ENCODE measurements at regions not wholly inside any gene's neighbourhood (a gene's known extent, or its start where the extent isn't known, plus 50 kb on each side); places are given as distances from the start of the nearest gene placed in this dataset.

- DNase-seq (ENCODE audit: low read depth) (no peak), FAIRE-seq (no peak)
- no peak for TF ChIP-seq CTCF (IDR thresholded peaks at IDR 0.05; ENCODE audit: insufficient read depth, low read length, severe bottlenecking)
- H3K27me3 ChIP-seq (ENCODE audit: control insufficient read depth, insufficient read depth, low read length) = peaks cover 2% of the 10 kb centered on the region
- no peaks in the 10 kb centered on the region for H3K36me3 ChIP-seq (ENCODE audit: control insufficient read depth, insufficient read depth, low read length)
- H3K4me3 ChIP-seq (ENCODE audit: low read depth, low read length) = no peak overlapping the region
Observed at GRCh38 chr1:60865166-60865565, 217.2 kb upstream of the NFIA start.

GRCh38 chr1:60864722-60865121 is 217.6 kb upstream of the NFIA start:
- DNase-seq (ENCODE audit: low read depth) = no peak
- no peak for FAIRE-seq
- H3K27me3 ChIP-seq (ENCODE audit: control insufficient read depth, insufficient read depth, low read length) = peaks cover 2% of the 10 kb centered on the region
- no peak for TF ChIP-seq CTCF (IDR thresholded peaks at IDR 0.05; ENCODE audit: insufficient read depth, low read length, severe bottlenecking)
- H3K36me3 ChIP-seq (ENCODE audit: control insufficient read depth, insufficient read depth, low read length) = no peaks in the 10 kb centered on the region
- H3K4me3 ChIP-seq (ENCODE audit: low read depth, low read length) = no peak overlapping the region

GRCh38 chr1:60863131-60863530 is 219.2 kb upstream of the NFIA start:
- no peak for FAIRE-seq
- TF ChIP-seq CTCF (IDR thresholded peaks at IDR 0.05; ENCODE audit: insufficient read depth, low read length, severe bottlenecking) = no peak

GRCh38 chr1:60861961-60862567 is 220.3 kb upstream of the NFIA start:
- H3K27me3 ChIP-seq (ENCODE audit: control insufficient read depth, insufficient read depth, low read length) = peaks cover 2% of the 10 kb centered on the region
- H3K4me3 ChIP-seq (ENCODE audit: low read depth, low read length) = no peak overlapping the region
- FAIRE-seq (peak; percentile 40), DNase-seq (ENCODE audit: low read depth) (no peak)
- H3K36me3 ChIP-seq (ENCODE audit: control insufficient read depth, insufficient read depth, low read length) = no peaks in the 10 kb centered on the region
- TF ChIP-seq CTCF (IDR thresholded peaks at IDR 0.05; ENCODE audit: insufficient read depth, low read length, severe bottlenecking) = no peak

More at GRCh38 chr1:60863131-60863530, 219.2 kb upstream of the NFIA start:
- H3K27me3 ChIP-seq (ENCODE audit: control insufficient read depth, insufficient read depth, low read length) = peaks cover 2% of the 10 kb centered on the region
- H3K36me3 ChIP-seq (ENCODE audit: control insufficient read depth, insufficient read depth, low read length) = no peaks in the 10 kb centered on the region
- no peak for DNase-seq (ENCODE audit: low read depth)
- no peak overlapping the region for H3K4me3 ChIP-seq (ENCODE audit: low read depth, low read length)

GRCh38 chr1:60859111-60859510 is 223.2 kb upstream of the NFIA start:
- H3K4me3 ChIP-seq (ENCODE audit: low read depth, low read length) = no peak overlapping the region
- H3K27me3 ChIP-seq (ENCODE audit: control insufficient read depth, insufficient read depth, low read length) = peaks cover 2% of the 10 kb centered on the region
- no peaks in the 10 kb centered on the region for H3K36me3 ChIP-seq (ENCODE audit: control insufficient read depth, insufficient read depth, low read length)
- FAIRE-seq (no peak), DNase-seq (ENCODE audit: low read depth) (no peak)
- no peak for TF ChIP-seq CTCF (IDR thresholded peaks at IDR 0.05; ENCODE audit: insufficient read depth, low read length, severe bottlenecking)

GRCh38 chr1:60857851-60858250 is 224.5 kb upstream of the NFIA start:
- H3K27me3 ChIP-seq (ENCODE audit: control insufficient read depth, insufficient read depth, low read length) = peaks cover 2% of the 10 kb centered on the region
- DNase-seq (ENCODE audit: low read depth) (no peak), FAIRE-seq (no peak)
- no peak for TF ChIP-seq CTCF (IDR thresholded peaks at IDR 0.05; ENCODE audit: insufficient read depth, low read length, severe bottlenecking)
- no peak overlapping the region for H3K4me3 ChIP-seq (ENCODE audit: low read depth, low read length)
- H3K36me3 ChIP-seq (ENCODE audit: control insufficient read depth, insufficient read depth, low read length) = no peaks in the 10 kb centered on the region

Data from bronchial epithelial cell (primary cell).